ENCODE measurements at regions not wholly inside any gene's neighbourhood (a gene's known extent, or its start where the extent isn't known, plus 50 kb on each side); places are given as distances from the start of the nearest gene placed in this dataset.

- TF ChIP-seq, protein P1, sequence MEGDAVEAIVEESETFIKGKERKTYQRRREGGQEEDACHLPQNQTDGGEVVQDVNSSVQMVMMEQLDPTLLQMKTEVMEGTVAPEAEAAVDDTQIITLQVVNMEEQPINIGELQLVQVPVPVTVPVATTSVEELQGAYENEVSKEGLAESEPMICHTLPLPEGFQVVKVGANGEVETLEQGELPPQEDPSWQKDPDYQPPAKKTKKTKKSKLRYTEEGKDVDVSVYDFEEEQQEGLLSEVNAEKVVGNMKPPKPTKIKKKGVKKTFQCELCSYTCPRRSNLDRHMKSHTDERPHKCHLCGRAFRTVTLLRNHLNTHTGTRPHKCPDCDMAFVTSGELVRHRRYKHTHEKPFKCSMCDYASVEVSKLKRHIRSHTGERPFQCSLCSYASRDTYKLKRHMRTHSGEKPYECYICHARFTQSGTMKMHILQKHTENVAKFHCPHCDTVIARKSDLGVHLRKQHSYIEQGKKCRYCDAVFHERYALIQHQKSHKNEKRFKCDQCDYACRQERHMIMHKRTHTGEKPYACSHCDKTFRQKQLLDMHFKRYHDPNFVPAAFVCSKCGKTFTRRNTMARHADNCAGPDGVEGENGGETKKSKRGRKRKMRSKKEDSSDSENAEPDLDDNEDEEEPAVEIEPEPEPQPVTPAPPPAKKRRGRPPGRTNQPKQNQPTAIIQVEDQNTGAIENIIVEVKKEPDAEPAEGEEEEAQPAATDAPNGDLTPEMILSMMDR (IDR thresholded peaks at IDR 0.05; ENCODE audit: control insufficient read depth, extremely low read depth, insufficient read depth) = no peak
- H3K4me3 ChIP-seq (ENCODE audit: low read depth, low read length) = peak overlapping the region; percentile 37
Measured at GRCh38 chr10:61000769-61001730, 57.1 kb upstream of the RHOBTB1 start.

DNA sequence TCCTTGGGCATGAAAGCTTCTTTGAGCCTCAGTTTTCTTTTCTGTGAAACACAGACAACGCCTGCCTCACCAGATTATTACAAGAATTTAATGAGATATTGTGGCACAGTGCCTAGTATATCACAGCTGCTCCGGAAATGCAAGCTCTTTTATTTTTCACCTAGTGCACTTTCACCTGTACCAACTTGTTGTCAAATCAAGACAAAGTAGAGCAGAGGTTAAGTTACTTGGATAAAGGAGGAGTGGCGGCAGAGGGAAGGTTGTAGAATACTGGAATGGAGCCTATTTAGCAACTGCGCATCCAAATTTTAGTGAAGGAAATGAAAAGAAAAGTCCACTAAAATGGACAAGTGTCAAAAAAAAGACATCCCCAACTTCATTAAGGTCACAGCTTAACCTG lies 54.9 kb upstream of the RHOBTB1 start:
- TF ChIP-seq, protein P1 (IDR thresholded peaks at IDR 0.05; ENCODE audit: control insufficient read depth, extremely low read depth, insufficient read depth) = no peak
- H3K4me3 ChIP-seq (ENCODE audit: low read depth, low read length) = no peak overlapping the region
- DNase-seq (ENCODE audit: low read depth) = no peak

More at GRCh38 chr10:61000769-61001730, 57.1 kb upstream of the RHOBTB1 start:
- no peak for DNase-seq (ENCODE audit: low read depth)

DNA sequence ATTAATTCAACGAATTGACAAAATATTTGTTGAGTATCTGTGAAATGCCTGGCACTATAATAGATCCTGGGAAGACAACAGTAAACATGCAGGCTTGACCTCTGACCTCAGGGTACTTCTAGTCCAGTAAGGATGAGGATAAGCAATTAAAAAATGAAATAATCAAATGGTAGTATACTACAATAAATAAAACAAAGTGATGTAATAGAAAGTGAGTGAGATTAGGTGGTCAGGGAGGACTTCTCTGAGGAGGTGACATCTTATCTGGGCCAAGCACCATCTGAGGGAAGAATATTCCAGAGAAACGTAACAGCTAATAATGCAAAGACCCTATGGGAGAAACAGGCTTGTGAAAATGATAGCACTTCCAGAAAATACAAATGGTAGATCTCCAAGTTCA lies 50.1 kb upstream of the RHOBTB1 start:
- H3K4me3 ChIP-seq (ENCODE audit: low read depth, low read length) = no peak overlapping the region
- no peak for DNase-seq (ENCODE audit: low read depth)
- TF ChIP-seq, protein P1 (IDR thresholded peaks at IDR 0.05; ENCODE audit: control insufficient read depth, extremely low read depth, insufficient read depth) = no peak

Data from LNCaP clone FGC (cell line).